Stomach (tissue), 4 donors: ENCODE measurements at regions not wholly inside any gene's neighbourhood (a gene's known extent, or its start where the extent isn't known, plus 50 kb on each side); places are given as distances from the start of the nearest gene placed in this dataset.
A peak's percentile ranks its signal among the peaks of the same experiment; 100 is the strongest.

Source experiments
- CTCF ChIP-seq, 7 experiments: fragments of 450-650 bp in 4 of 7; fragments of 200-600 bp in 3 of 7; sonication (generic) in 3 of 7; IDR thresholded peaks; one replicate each; pipeline ENCODE4 v1.5.1; 2016 to 2019; ENCODE audit warnings: antibody characterized with exemption in 7 of 7, control low read depth in 2 of 7, mild to moderate bottlenecking in 1 of 7
- EP300 ChIP-seq: sonication (generic); formaldehyde crosslinking; IDR thresholded peaks from one replicate; pipeline ENCODE4 v1.6.1; 2017; ENCODE audit warnings: antibody characterized with exemption
- POLR2AphosphoS5 ChIP-seq, 3 donors: sonication (generic); formaldehyde crosslinking; IDR thresholded peaks; one replicate each; pipeline ENCODE4 v1.6.1; 2016; ENCODE audit warnings: antibody characterized with exemption in 3 of 3

GRCh38 chrX:45515262-45516215, 314.9 kb upstream of the DIPK2B start:
- peak in 3 of 7 experiments; percentile 7 to 35 (median 27) for TF ChIP-seq CTCF (IDR thresholded peaks at IDR 0.05)
- no peak for TF ChIP-seq EP300
- peak; percentile 61 to 64 (median 62) for TF ChIP-seq POLR2AphosphoS5 (IDR thresholded peaks at IDR 0.05)
